ENCODE measurements at regions not wholly inside any gene's neighbourhood (a gene's known extent, or its start where the extent isn't known, plus 50 kb on each side); places are given as distances from the start of the nearest gene placed in this dataset.

- no peaks in the 10 kb centered on the region for H4K20me1 ChIP-seq (ENCODE audit: control insufficient read depth, insufficient read depth, insufficient read length)
- no peak overlapping the region for H4K8ac ChIP-seq (replicated peaks; ENCODE audit: insufficient read length, low read depth, low read length)
- no peaks in the 10 kb centered on the region for H3K79me1 ChIP-seq (ENCODE audit: insufficient read depth, low read depth, low read length, poor library complexity, severe bottlenecking)
- H3K4me1 ChIP-seq (ENCODE audit: insufficient read depth, low read length): no peaks in the 10 kb centered on the region
- H3K14ac ChIP-seq (ENCODE audit: insufficient read depth, low read length): no peak overlapping the region
- H3T11ph ChIP-seq (ENCODE audit: low read length): no peak overlapping the region
- no peak overlapping the region for H2BK5ac ChIP-seq (ENCODE audit: insufficient read length, low read length)
- no peak overlapping the region for H3K4ac ChIP-seq (ENCODE audit: low read depth, low read length)
- Mint-ChIP-seq H3K36me3 (ENCODE audit: insufficient read depth in 1 of 3, low read depth in 3 of 3) (no peaks in the 10 kb centered on the region), H3K27ac (no peak overlapping the region), H3K4me1 (no peaks in the 10 kb centered on the region), H3K27me3 (ENCODE audit: low read depth) (no peaks in the 10 kb centered on the region; the same call in 1 of the 2 replicates), H3K4me3 (no peak overlapping the region), H3K9me3 (no peaks in the 10 kb centered on the region)
- no peak overlapping the region for H3K9ac ChIP-seq (ENCODE audit: extremely low read depth, insufficient read length, low read length)
- H3K23me2 ChIP-seq (ENCODE audit: insufficient read length, low read depth, low read length, poor library complexity, severe bottlenecking): no peaks in the 10 kb centered on the region
- no peak overlapping the region for H3K4me2 ChIP-seq (ENCODE audit: insufficient read depth, insufficient read length, low read length)
- H3K23ac ChIP-seq (ENCODE audit: insufficient read length, low read depth, low read length): no peak overlapping the region
- no peak overlapping the region for H4K91ac ChIP-seq (ENCODE audit: insufficient read length, low read depth, low read length)
- H3K27me3 ChIP-seq (ENCODE audit: insufficient read depth, low read length): no peaks in the 10 kb centered on the region
- no peak overlapping the region for H2BK12ac ChIP-seq (ENCODE audit: insufficient read length, low read depth, low read length)
- H2BK120ac ChIP-seq (ENCODE audit: low read depth, low read length, poor library complexity, severe bottlenecking): no peak overlapping the region
- no peak for DNase-seq
- H2BK15ac ChIP-seq (ENCODE audit: low read depth, low read length): no peak overlapping the region
- H4K5ac ChIP-seq (ENCODE audit: insufficient read length, low read depth, low read length): no peak overlapping the region
- H3K9me3 ChIP-seq (ENCODE audit: control insufficient read depth, low read depth, low read length): no peaks in the 10 kb centered on the region
- TF ChIP-seq CTCF (conservative IDR thresholded peaks at IDR 0.05): no peak
- H3K18ac ChIP-seq (ENCODE audit: insufficient read length, low read depth, low read length): no peak overlapping the region
- no peak overlapping the region for H3K27ac ChIP-seq (ENCODE audit: insufficient read length, low read depth, low read length)
- H2BK20ac ChIP-seq (ENCODE audit: low read depth, low read length, poor library complexity, severe bottlenecking): no peak overlapping the region
- no peaks in the 10 kb centered on the region for H3K79me2 ChIP-seq (ENCODE audit: insufficient read depth, low read length)
- no peak overlapping the region for H2AK5ac ChIP-seq (ENCODE audit: insufficient read length, low read length)
- no peak overlapping the region for H2AFZ ChIP-seq (ENCODE audit: low read length)
- H3K56ac ChIP-seq (ENCODE audit: insufficient read length, low read depth, low read length): no peak overlapping the region
Observed at GRCh38 chr20:6348908-6349307, 226.1 kb upstream of the FERMT1 start.

Data from H9 (cell line).